ENCODE measurements at regions not wholly inside any gene's neighbourhood (a gene's known extent, or its start where the extent isn't known, plus 50 kb on each side); places are given as distances from the start of the nearest gene placed in this dataset.
A peak's percentile ranks its signal among the peaks of the same experiment; 100 is the strongest.

DNA sequence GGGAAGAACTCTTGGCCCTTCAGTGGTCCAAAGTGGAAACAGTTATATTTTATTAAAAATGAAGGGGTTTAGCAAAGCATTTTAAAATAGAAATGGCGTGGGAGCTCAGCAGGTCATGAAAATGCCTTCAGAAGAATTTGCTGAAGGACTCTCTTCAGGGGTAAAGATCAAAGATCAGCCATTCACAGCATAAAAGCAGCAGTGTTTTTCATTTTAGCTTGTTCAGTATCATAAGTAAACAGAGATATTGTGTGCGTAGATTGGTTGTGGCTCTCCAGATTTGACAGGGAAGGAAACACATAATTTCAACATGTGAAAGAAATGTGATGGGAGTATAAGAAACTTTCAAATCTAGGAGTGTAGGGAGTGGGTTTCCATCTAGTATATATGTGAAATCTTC lies 519.2 kb upstream of the MAP3K7 start:
- TF ChIP-seq, protein P1, sequence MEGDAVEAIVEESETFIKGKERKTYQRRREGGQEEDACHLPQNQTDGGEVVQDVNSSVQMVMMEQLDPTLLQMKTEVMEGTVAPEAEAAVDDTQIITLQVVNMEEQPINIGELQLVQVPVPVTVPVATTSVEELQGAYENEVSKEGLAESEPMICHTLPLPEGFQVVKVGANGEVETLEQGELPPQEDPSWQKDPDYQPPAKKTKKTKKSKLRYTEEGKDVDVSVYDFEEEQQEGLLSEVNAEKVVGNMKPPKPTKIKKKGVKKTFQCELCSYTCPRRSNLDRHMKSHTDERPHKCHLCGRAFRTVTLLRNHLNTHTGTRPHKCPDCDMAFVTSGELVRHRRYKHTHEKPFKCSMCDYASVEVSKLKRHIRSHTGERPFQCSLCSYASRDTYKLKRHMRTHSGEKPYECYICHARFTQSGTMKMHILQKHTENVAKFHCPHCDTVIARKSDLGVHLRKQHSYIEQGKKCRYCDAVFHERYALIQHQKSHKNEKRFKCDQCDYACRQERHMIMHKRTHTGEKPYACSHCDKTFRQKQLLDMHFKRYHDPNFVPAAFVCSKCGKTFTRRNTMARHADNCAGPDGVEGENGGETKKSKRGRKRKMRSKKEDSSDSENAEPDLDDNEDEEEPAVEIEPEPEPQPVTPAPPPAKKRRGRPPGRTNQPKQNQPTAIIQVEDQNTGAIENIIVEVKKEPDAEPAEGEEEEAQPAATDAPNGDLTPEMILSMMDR (IDR thresholded peaks at IDR 0.05) = no peak
- Mint-ChIP-seq H3K4me3 (ENCODE audit: unreplicated experiment) (no peak overlapping the region), H3K27ac (ENCODE audit: unreplicated experiment) (peak overlapping the region; percentile 50), H3K27me3 (ENCODE audit: unreplicated experiment) (no peaks in the 10 kb centered on the region), H3K4me1 (ENCODE audit: unreplicated experiment) (peaks cover 23% of the 10 kb centered on the region), H3K36me3 (ENCODE audit: unreplicated experiment) (no peaks in the 10 kb centered on the region), H3K9me3 (ENCODE audit: unreplicated experiment) (peaks cover under 1% of the 10 kb centered on the region)
- DNase-seq (ENCODE audit: extremely low spot score, unreplicated experiment) = no peak

DNA sequence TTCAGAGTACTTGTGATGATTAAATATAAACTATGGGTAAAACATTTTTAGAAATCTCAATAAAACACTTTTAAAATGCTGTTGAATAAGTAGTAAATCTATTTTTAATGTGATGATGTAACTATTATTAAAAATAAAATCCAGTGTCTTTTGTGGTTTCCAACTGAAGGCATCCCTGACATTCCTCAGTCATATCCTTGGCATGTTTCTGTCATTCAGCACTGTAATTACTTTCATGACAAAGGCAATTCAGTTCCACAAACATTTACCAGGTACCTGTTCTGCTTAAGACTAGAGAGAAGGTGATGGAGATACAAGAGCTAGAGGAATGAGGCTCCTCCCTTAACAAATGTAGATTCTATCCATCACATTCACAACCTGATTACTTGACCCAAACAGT lies 518.7 kb upstream of the MAP3K7 start:
- Mint-ChIP-seq H3K4me3 (ENCODE audit: unreplicated experiment) (no peak overlapping the region), H3K4me1 (ENCODE audit: unreplicated experiment) (peaks cover 23% of the 10 kb centered on the region), H3K36me3 (ENCODE audit: unreplicated experiment) (no peaks in the 10 kb centered on the region), H3K9me3 (ENCODE audit: unreplicated experiment) (no peaks in the 10 kb centered on the region), H3K27ac (ENCODE audit: unreplicated experiment) (peak overlapping the region; percentile 50), H3K27me3 (ENCODE audit: unreplicated experiment) (no peaks in the 10 kb centered on the region)
- TF ChIP-seq, protein P1 (IDR thresholded peaks at IDR 0.05) = no peak
- no peak for DNase-seq (ENCODE audit: extremely low spot score, unreplicated experiment)

DNA sequence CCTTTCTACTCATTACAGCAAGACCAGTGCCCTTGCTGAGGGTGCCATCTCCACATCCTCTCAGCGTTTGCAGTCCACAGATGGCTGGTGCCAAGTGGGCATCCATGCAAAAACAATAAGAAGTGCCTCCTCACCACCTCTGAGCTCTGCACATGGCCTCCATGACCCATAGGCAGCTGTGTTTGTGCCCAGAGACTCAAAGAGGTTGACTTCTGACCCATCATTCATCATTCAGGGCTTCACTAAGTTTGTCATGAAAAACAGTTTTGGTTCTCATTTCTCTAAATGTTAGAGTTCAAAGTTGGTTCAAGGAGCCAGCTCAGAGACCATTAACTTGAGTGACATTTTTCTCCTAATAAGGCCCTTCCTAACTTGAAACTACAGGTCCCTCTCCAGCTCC lies 512.6 kb upstream of the MAP3K7 start:
- Mint-ChIP-seq H3K4me3 (ENCODE audit: unreplicated experiment) (no peak overlapping the region), H3K36me3 (ENCODE audit: unreplicated experiment) (no peaks in the 10 kb centered on the region), H3K4me1 (ENCODE audit: unreplicated experiment) (peaks cover 24% of the 10 kb centered on the region), H3K9me3 (ENCODE audit: unreplicated experiment) (no peaks in the 10 kb centered on the region), H3K27me3 (ENCODE audit: unreplicated experiment) (no peaks in the 10 kb centered on the region), H3K27ac (ENCODE audit: unreplicated experiment) (no peak overlapping the region)
- DNase-seq (ENCODE audit: extremely low spot score, unreplicated experiment) = no peak
- TF ChIP-seq, protein P1 (IDR thresholded peaks at IDR 0.05) = no peak

- TF ChIP-seq, protein P1 (IDR thresholded peaks at IDR 0.05) = no peak
- DNase-seq (ENCODE audit: extremely low spot score, unreplicated experiment) = no peak
- Mint-ChIP-seq H3K36me3 (ENCODE audit: unreplicated experiment) (no peaks in the 10 kb centered on the region), H3K4me1 (ENCODE audit: unreplicated experiment) (peaks cover 27% of the 10 kb centered on the region), H3K27ac (ENCODE audit: unreplicated experiment) (peak overlapping the region; percentile 4), H3K4me3 (ENCODE audit: unreplicated experiment) (no peak overlapping the region), H3K27me3 (ENCODE audit: unreplicated experiment) (no peaks in the 10 kb centered on the region), H3K9me3 (ENCODE audit: unreplicated experiment) (no peaks in the 10 kb centered on the region)
Observed at GRCh38 chr6:91098006-91098405, 511.1 kb upstream of the MAP3K7 start.

DNA sequence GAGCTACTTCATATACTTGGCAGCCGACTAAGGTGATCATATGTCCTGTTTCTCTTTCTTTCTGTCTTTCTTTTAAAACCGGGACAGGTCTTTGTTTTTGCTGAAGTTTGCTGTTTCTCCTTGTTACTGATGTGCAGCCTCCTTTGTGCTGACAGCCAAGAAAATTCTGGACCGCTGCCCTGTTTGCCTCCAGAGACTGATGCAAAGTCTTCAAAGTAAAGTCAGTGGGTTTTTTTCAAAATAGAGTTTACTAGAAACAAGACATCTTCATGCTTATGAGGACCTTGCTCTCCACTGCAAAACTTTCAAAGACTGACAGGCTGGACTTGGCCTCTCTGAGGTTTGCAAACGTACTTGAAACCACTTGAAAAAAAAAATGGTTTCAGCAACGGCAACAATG lies 510.5 kb upstream of the MAP3K7 start:
- no peak for DNase-seq (ENCODE audit: extremely low spot score, unreplicated experiment)
- TF ChIP-seq, protein P1 (IDR thresholded peaks at IDR 0.05) = no peak
- no peaks in the 10 kb centered on the region for H3K27me3 Mint-ChIP-seq (ENCODE audit: unreplicated experiment)
- peaks cover 28% of the 10 kb centered on the region for H3K4me1 Mint-ChIP-seq (ENCODE audit: unreplicated experiment)
- no peaks in the 10 kb centered on the region for H3K9me3 Mint-ChIP-seq (ENCODE audit: unreplicated experiment)
- no peak overlapping the region for H3K4me3 Mint-ChIP-seq (ENCODE audit: unreplicated experiment)
- peak overlapping the region; percentile 67 for H3K27ac Mint-ChIP-seq (ENCODE audit: unreplicated experiment)
- no peaks in the 10 kb centered on the region for H3K36me3 Mint-ChIP-seq (ENCODE audit: unreplicated experiment)

All from osteocyte (in vitro differentiated cells).